NOMO-1 treated with dmso at 0.1 percent for 144 hours (cell line): ENCODE measurements at regions not wholly inside any gene's neighbourhood (a gene's known extent, or its start where the extent isn't known, plus 50 kb on each side); places are given as distances from the start of the nearest gene placed in this dataset.

ENCODE experiments used
- DNase-seq: peaks from one replicate; lab custom pipeline; 2025; ENCODE audit not compliant: unreplicated experiment; lab: John Stamatoyannopoulos, UW

- no peak for DNase-seq
Observed at GRCh38 chr13:59197397-59197796, 966.3 kb downstream of the DIAPH3 start.

DNA sequence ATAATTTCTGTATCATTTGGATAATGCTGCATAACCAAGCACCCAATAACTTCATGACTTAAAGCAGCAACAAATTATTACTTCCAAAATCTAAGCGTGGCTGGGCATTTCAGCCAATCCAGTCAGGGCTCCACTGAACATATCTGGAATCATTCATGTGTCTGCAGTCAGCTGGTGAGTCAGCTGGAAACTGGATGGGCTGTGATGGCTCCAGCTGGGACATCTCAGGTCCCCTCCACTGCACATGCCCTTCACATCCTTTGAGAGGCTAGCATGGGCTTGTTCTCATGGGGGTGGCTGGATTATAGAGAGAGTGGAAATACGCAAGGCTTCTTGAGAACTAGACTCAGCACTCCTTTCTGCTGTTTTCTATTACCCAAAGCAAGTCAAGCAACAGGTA, 961.9 kb downstream of the DIAPH3 start:
- no peak for DNase-seq

DNA sequence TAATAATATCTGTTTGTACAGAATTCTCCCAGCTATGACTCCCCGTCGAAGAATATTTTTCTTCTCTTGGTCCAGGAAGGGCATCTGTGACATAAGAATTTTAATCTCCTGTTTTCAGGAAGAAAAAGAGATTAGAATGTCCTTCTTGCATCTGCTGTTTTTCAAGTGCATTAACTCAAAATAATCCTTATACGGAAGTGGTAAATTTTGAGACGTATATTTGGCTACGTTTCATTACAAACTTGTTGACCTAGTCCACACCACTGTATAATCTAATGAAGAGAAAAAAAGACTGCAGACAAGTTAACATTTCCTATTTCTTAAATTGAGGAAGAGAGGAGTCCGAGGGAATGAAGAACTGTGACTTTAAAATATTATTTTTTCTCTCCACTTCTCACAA, 959.9 kb downstream of the DIAPH3 start:
- DNase-seq: no peak

DNA sequence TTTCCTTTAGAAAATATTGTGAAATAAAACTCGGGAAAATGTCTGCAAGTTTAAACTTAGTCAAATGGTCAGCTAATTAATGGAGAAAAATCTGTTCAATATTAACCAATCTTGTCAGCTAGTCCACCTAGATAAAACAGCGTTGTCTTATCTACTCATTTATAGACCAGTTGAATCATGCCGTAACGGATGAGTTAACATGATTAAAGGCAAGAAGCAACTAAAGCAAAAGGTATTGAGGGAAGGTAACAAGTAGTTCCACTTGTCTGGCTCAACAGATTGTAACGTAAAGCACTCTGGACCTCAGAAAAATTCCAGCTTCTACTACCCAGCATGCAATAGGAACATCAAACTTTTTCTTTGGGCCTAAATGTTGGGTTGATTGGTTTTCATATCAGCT, 958.2 kb downstream of the DIAPH3 start:
- no peak for DNase-seq

DNA sequence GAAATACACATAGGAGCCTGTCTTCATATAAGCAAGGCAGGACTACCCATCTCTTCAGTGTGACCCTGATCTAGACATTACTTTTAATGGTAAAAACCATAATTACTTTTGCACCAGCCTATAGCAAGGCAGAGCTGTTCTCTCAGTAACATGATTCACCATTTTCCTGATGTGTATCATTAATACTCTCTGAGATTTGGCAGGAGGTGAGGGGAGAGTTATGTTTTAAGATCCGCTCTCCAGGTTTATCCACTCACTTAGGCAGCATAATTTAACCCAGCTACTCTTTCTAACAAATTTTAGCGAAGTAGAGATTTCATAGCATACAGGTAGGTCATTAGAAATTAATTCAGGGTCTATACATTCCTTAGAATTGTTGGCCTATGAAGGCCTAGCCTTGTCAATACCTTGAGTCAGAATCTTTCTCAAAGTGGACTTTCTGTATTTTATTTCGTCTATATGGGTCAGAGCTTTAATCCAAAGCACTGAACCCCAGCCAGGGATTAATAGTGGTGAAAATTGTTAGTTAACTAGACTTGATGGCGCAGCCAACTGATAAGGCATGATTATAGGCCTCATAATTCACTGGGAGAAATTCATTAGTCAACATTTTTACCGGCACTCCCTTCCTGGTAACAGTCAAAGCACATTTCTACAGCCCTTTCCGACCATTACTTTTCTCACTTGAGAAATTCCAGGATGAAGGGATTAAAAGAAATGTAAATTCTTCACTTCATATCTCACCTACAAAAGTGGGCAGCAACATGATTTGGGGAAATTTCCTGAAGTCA, 955.1 kb downstream of the DIAPH3 start:
- DNase-seq: no peak

GRCh38 chr13:59210543-59210942, 953.2 kb downstream of the DIAPH3 start:
- DNase-seq: no peak

DNA sequence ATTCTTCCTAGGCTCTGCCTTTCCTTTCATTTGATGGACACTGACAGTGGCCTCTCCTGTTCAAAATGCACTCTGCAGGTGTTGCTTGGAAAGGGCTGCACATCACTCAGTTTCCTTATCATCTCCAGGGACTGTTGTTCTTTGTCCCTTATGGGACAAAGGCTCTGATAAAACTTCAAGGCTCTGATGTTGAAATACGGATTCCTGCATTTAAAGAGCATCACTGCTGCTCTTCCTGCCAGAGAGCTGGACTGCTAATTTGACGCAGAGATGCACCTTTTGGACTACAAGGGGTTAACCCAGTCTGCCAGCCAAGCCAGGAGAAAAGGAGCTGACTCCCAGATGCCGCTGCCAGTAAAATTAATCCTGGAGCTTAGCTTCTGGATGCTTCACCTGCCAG, 952.1 kb downstream of the DIAPH3 start:
- no peak for DNase-seq

- no peak for DNase-seq
Observed at GRCh38 chr13:59229401-59229800, 934.3 kb downstream of the DIAPH3 start.

- no peak for DNase-seq
Observed at GRCh38 chr13:59229861-59230260, 933.9 kb downstream of the DIAPH3 start.

GRCh38 chr13:59230484-59231264, 933.1 kb downstream of the DIAPH3 start:
- no peak for DNase-seq

DNA sequence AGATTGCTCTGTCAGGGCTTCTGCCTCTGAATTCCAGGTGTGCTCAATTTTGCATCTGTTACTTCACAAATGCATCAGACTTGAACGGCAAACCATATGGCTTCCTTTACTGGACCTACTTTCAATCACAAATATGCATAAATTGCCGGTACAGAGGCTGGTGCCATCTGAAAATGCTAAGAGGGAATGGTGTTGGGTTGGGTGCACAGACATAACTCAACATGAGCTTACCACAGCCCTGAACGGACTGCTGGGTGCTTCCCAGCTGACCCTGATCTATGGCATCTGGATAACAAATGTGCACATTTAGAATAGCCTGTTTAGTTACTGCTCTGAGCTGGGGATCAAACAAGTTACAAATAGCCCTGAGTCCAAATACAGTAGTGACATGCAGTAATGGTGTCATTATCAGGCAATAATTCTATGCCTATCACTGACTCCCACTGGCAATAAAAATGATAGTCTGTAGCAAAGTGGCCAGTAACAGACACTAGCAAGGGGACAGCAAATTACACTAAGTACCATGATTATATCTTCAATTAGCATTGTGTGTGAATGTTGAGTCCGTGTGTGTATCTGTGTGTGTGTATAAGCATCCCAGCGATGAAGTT, 927.3 kb downstream of the DIAPH3 start:
- no peak for DNase-seq

DNA sequence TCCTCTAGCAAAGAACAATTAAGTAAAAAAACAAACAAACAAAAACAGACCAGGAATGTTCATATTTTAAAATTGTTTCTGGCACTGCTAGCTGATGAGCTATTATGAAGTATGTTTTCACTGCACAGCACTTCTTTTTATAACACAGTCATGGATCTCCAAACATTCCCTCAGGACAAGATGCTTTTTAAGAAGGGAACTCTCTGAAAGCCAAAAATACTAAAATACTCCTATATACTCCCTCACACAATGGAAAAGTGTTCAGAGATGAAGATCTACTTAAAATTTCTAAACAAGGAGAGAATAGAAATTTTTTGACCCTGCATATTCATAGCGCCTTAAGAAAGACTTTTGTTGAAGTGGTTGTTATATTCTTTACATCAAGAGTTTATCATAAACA, 926.8 kb downstream of the DIAPH3 start:
- DNase-seq: no peak

GRCh38 chr13:59247171-59247570, 916.6 kb downstream of the DIAPH3 start:
- no peak for DNase-seq

DNA sequence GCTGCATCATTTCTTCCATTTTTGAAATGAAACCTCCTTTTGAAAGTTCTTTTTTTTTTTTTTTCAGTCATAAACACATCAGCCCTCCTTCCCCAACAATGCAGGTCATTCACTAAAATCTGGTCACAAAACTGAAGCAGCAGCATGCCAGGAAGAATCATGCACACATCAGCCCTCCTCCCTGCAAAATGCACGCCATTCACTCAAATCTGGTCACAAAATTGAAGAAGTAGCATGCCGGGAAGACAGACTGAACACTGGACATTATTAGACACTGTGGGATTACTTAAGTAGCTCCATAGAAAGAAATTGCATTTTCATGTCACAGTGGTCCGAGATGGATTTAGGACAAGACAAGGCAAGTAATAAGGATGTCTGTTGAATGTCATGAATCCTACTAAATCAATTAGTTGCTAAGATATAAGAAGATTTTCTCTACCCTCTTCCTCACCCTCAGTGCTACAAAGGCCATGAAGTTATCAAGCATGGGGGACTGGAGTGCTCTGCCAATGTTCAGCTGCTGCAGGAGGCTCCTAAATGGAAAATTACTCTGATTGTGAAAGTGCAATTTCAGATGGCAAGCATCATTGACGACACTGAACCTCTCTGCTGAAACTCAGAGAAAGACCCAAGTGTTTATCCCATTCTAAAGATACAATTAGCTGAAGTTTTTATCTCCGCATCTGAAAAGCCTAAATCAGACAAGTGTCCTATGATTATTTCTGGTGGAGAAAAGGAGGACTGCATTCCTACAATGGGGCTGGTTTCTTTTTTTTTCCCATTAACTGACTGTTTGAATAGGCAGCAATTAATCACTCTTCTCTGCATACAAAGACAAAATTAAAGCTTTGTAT, 913.2 kb downstream of the DIAPH3 start:
- no peak for DNase-seq

DNA sequence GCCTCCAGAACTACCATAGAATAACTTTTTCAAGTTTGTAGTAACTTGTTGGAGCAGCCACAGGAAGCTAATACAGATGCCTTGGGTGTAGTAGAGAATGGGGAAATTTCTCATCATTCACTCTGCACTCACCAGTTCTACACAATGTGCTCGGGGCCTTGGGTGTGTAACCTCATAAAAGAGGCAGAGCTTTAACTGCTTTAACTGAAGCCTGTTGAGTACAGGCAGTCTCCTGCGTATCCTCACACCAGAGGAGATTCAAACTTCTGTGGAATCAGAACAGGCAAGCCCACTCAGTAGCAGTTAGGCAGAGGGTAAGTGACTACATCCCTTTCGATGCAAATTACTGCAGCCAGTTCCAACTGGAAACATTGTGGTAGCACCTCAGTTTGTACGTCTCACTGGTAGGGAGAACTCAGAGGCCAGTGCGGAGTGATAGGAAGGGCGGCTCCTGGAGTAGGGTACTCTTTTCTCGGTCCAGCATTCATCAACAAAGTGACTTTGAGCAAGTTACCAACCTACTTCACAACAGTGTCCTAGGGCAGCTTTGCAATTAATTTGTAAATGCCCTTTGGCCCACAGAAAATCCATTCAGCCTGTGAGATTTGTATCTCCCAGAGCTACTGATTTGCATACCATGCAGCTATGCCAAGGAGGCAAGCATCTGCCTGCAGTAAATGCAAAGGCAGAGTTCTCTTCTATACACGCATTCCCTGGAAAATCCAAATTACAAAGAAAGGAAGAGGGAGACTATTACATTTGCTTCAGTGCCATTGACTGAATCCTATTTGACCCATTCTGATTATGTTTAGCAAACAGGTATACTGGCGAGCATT, 904.3 kb downstream of the DIAPH3 start:
- no peak for DNase-seq

GRCh38 chr13:59261928-59262488, 901.7 kb downstream of the DIAPH3 start:
- no peak for DNase-seq

DNA sequence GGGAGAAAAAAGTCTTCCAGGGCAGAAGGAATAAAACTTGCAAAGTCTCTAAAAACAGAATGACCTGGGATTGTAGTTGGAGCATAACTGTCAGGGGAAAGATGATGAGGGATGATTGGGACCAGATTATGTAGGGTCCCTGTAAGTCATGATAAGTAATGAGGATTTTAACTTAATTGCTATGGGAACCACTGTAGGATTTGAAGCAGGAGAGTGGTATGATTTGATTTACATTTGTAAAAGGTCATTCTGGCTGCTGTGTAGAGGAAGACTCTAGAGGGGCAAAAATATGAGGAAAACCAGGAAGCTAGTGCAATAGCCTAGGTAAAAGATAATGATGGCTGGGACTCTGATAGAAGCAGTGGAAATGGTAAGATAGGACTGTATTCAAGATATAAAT, 900.2 kb downstream of the DIAPH3 start:
- DNase-seq: no peak

DNA sequence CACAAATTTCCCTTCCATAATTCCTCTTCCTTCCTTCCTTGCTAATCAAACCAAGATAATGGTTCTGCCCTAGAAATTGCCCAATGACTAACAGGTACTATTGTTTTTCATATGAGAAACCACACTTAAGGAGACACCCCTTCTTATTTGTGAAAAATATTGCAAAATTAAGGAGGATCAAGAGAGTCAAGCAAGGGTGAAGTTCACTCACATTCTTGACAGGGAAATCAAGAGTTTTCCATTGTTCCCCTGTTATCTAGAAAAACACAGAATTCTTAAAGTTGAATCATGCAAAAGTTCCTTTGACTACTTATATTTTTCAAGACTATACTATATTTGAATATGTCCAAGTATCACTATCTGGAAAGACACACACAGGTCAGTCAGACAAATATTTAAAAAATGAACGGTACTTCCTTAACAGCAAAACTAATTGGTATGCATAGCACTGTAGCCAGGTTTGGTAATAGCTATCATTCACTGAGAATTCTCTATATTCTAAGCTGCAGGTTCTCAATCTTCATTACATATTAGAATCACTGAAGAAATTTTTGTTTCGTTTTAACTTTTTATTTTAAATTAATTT, 897.2 kb downstream of the DIAPH3 start:
- no peak for DNase-seq

GRCh38 chr13:59269476-59269875, 894.3 kb downstream of the DIAPH3 start:
- no peak for DNase-seq

DNA sequence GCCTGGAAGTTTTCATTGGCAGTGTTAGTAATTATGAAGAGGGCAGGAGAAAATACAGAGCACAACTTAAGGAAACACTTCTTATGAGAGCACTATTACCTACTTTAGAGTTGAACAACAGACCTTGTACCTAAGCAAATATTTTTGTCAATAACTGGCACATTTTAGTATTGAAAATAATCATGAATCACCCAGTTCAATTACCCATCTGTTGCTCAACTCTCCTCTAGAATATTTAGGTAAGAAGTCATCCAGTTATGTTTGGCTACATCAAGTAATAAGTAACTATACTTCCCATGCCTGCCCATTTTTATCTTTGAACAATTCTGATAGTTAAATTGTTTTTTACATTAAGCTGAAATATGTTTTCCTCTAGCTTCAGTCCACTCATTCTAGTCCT, 893.4 kb downstream of the DIAPH3 start:
- DNase-seq: no peak
